ENCODE measurements at regions not wholly inside any gene's neighbourhood (a gene's known extent, or its start where the extent isn't known, plus 50 kb on each side); places are given as distances from the start of the nearest gene placed in this dataset.

- TF ChIP-seq CTCF (IDR thresholded peaks at IDR 0.05; ENCODE audit: low read depth, low read length), result no peak
- no peak for TF ChIP-seq MAX (IDR thresholded peaks at IDR 0.05; ENCODE audit: low read depth, low read length)
- TF ChIP-seq MYC (IDR thresholded peaks at IDR 0.05; ENCODE audit: low read depth, low read length), result no peak
These were observed 334.0 kb downstream of the TBC1D4 start for GRCh38 chr13:75147946-75148345.

Measured in NB4 (cell line).